ENCODE measurements at regions not wholly inside any gene's neighbourhood (a gene's known extent, or its start where the extent isn't known, plus 50 kb on each side); places are given as distances from the start of the nearest gene placed in this dataset.

- DNase-seq (ENCODE audit: low spot score) (no peak), ATAC-seq (no peak)
- no peak overlapping the region for H3K27ac ChIP-seq (ENCODE audit: low read depth)
- no peaks in the 10 kb centered on the region for H3K9me2 ChIP-seq (ENCODE audit: insufficient read depth)
- no peak overlapping the region for H3K27ac Mint-ChIP-seq
- H4K20me1 ChIP-seq (replicated peaks; ENCODE audit: insufficient read depth), result peaks cover 81% of the 10 kb centered on the region
- no peaks in the 10 kb centered on the region for H3K9me3 Mint-ChIP-seq
- no peaks in the 10 kb centered on the region for H3F3A ChIP-seq (replicated peaks; ENCODE audit: low read depth)
- TF ChIP-seq STAT1 (IDR thresholded peaks at IDR 0.05; ENCODE audit: unreplicated experiment) (no peak), POLR2AphosphoS5 (IDR thresholded peaks at IDR 0.05; ENCODE audit: low read depth) (no peak), CTCF (conservative IDR thresholded peaks at IDR 0.05; ENCODE audit: low read depth in 2 of 2) (no peak), ZNF331 (CRISPR knock-in tag; IDR thresholded peaks at IDR 0.05; ENCODE audit: low read depth) (no peak), CREB1 (CRISPR knock-in tag; IDR thresholded peaks at IDR 0.05; ENCODE audit: low read depth) (no peak)
- TF ChIP-seq, protein P1, sequence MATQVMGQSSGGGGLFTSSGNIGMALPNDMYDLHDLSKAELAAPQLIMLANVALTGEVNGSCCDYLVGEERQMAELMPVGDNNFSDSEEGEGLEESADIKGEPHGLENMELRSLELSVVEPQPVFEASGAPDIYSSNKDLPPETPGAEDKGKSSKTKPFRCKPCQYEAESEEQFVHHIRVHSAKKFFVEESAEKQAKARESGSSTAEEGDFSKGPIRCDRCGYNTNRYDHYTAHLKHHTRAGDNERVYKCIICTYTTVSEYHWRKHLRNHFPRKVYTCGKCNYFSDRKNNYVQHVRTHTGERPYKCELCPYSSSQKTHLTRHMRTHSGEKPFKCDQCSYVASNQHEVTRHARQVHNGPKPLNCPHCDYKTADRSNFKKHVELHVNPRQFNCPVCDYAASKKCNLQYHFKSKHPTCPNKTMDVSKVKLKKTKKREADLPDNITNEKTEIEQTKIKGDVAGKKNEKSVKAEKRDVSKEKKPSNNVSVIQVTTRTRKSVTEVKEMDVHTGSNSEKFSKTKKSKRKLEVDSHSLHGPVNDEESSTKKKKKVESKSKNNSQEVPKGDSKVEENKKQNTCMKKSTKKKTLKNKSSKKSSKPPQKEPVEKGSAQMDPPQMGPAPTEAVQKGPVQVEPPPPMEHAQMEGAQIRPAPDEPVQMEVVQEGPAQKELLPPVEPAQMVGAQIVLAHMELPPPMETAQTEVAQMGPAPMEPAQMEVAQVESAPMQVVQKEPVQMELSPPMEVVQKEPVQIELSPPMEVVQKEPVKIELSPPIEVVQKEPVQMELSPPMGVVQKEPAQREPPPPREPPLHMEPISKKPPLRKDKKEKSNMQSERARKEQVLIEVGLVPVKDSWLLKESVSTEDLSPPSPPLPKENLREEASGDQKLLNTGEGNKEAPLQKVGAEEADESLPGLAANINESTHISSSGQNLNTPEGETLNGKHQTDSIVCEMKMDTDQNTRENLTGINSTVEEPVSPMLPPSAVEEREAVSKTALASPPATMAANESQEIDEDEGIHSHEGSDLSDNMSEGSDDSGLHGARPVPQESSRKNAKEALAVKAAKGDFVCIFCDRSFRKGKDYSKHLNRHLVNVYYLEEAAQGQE (IDR thresholded peaks at IDR 0.05; ENCODE audit: unreplicated experiment), result no peak
- TF ChIP-seq, protein P2, sequence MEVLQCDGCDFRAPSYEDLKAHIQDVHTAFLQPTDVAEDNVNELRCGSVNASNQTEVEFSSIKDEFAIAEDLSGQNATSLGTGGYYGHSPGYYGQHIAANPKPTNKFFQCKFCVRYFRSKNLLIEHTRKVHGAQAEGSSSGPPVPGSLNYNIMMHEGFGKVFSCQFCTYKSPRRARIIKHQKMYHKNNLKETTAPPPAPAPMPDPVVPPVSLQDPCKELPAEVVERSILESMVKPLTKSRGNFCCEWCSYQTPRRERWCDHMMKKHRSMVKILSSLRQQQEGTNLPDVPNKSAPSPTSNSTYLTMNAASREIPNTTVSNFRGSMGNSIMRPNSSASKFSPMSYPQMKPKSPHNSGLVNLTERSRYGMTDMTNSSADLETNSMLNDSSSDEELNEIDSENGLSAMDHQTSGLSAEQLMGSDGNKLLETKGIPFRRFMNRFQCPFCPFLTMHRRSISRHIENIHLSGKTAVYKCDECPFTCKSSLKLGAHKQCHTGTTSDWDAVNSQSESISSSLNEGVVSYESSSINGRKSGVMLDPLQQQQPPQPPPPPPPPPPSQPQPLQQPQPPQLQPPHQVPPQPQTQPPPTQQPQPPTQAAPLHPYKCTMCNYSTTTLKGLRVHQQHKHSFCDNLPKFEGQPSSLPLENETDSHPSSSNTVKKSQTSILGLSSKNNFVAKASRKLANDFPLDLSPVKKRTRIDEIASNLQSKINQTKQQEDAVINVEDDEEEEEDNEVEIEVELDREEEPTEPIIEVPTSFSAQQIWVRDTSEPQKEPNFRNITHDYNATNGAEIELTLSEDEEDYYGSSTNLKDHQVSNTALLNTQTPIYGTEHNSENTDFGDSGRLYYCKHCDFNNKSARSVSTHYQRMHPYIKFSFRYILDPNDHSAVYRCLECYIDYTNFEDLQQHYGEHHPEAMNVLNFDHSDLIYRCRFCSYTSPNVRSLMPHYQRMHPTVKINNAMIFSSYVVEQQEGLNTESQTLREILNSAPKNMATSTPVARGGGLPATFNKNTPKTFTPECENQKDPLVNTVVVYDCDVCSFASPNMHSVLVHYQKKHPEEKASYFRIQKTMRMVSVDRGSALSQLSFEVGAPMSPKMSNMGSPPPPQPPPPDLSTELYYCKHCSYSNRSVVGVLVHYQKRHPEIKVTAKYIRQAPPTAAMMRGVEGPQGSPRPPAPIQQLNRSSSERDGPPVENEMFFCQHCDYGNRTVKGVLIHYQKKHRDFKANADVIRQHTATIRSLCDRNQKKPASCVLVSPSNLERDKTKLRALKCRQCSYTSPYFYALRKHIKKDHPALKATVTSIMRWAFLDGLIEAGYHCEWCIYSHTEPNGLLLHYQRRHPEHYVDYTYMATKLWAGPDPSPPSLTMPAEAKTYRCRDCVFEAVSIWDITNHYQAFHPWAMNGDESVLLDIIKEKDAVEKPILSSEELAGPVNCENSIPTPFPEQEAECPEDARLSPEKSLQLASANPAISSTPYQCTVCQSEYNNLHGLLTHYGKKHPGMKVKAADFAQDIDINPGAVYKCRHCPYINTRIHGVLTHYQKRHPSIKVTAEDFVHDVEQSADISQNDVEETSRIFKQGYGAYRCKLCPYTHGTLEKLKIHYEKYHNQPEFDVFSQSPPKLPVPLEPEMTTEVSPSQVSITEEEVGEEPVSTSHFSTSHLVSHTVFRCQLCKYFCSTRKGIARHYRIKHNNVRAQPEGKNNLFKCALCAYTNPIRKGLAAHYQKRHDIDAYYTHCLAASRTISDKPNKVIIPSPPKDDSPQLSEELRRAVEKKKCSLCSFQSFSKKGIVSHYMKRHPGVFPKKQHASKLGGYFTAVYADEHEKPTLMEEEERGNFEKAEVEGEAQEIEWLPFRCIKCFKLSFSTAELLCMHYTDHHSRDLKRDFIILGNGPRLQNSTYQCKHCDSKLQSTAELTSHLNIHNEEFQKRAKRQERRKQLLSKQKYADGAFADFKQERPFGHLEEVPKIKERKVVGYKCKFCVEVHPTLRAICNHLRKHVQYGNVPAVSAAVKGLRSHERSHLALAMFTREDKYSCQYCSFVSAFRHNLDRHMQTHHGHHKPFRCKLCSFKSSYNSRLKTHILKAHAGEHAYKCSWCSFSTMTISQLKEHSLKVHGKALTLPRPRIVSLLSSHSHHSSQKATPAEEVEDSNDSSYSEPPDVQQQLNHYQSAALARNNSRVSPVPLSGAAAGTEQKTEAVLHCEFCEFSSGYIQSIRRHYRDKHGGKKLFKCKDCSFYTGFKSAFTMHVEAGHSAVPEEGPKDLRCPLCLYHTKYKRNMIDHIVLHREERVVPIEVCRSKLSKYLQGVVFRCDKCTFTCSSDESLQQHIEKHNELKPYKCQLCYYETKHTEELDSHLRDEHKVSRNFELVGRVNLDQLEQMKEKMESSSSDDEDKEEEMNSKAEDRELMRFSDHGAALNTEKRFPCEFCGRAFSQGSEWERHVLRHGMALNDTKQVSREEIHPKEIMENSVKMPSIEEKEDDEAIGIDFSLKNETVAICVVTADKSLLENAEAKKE (CRISPR knock-in tag; IDR thresholded peaks at IDR 0.05), result no peak
- TF ChIP-seq, protein P3, sequence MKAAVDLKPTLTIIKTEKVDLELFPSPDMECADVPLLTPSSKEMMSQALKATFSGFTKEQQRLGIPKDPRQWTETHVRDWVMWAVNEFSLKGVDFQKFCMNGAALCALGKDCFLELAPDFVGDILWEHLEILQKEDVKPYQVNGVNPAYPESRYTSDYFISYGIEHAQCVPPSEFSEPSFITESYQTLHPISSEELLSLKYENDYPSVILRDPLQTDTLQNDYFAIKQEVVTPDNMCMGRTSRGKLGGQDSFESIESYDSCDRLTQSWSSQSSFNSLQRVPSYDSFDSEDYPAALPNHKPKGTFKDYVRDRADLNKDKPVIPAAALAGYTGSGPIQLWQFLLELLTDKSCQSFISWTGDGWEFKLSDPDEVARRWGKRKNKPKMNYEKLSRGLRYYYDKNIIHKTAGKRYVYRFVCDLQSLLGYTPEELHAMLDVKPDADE (IDR thresholded peaks at IDR 0.05), result no peak
- H3K36me3 ChIP-seq (ENCODE audit: insufficient read depth), result no peaks in the 10 kb centered on the region
- peaks cover 20% of the 10 kb centered on the region for H3K36me3 Mint-ChIP-seq (ENCODE audit: low read depth)
- peaks cover 9% of the 10 kb centered on the region; the same call in 1 of the 2 replicates for H3K4me1 ChIP-seq (ENCODE audit: insufficient read depth)
- no peak overlapping the region for H3K4me2 ChIP-seq
- peaks cover 89% of the 10 kb centered on the region for H3K79me2 ChIP-seq (replicated peaks; ENCODE audit: insufficient read depth)
- H3K27me3 Mint-ChIP-seq (ENCODE audit: insufficient read depth, low read depth, poor library complexity), result peaks cover 3% of the 10 kb centered on the region
- H3K4me1 Mint-ChIP-seq, result peaks cover 13% of the 10 kb centered on the region
- no peak overlapping the region for H3K4me3 ChIP-seq
- H3K4me3 Mint-ChIP-seq, result no peak overlapping the region
- H3K27me3 ChIP-seq (ENCODE audit: insufficient read depth), result no peaks in the 10 kb centered on the region
- H2AFZ ChIP-seq, result no peak overlapping the region
These were observed 62.5 kb downstream of the TCF20 start for GRCh38 chr22:42207918-42208317.
